ENCODE measurements at regions not wholly inside any gene's neighbourhood (a gene's known extent, or its start where the extent isn't known, plus 50 kb on each side); places are given as distances from the start of the nearest gene placed in this dataset.

DNA sequence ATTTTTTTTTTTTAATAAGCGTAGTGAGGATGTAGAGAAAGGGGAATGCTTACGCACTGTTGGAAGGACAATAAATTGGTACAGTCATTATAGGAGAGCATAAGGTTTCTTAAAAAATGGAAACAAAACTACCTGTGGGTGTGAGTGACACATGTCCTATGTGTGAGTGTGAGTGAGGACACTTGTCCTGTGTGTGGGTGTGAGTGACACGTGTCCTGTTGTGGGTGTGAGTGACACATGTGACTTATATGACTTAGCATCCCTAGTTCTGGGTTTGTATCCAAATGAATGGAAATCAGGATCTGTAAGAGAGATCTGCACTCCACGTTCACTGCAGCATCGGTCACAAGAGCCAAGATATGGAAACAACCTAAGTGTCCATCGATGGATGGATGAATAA is 91.8 kb downstream of the CBLN2 start:
- Histone ChIP-seq H3K4me3 (no peak overlapping the region), H3K4me1 (no peaks in the 10 kb centered on the region), H3K27ac (no peak overlapping the region), H3K36me3 (replicated peaks in 1 of 2; ENCODE audit: insufficient read depth in 1 of 2, low read depth in 2 of 2) (no peaks in the 10 kb centered on the region), H3K27me3 (no peaks in the 10 kb centered on the region), H3K9me3 (no peaks in the 10 kb centered on the region)
- no peak for TF ChIP-seq POLR2A (IDR thresholded peaks at IDR 0.05)
- TF ChIP-seq, protein P1, sequence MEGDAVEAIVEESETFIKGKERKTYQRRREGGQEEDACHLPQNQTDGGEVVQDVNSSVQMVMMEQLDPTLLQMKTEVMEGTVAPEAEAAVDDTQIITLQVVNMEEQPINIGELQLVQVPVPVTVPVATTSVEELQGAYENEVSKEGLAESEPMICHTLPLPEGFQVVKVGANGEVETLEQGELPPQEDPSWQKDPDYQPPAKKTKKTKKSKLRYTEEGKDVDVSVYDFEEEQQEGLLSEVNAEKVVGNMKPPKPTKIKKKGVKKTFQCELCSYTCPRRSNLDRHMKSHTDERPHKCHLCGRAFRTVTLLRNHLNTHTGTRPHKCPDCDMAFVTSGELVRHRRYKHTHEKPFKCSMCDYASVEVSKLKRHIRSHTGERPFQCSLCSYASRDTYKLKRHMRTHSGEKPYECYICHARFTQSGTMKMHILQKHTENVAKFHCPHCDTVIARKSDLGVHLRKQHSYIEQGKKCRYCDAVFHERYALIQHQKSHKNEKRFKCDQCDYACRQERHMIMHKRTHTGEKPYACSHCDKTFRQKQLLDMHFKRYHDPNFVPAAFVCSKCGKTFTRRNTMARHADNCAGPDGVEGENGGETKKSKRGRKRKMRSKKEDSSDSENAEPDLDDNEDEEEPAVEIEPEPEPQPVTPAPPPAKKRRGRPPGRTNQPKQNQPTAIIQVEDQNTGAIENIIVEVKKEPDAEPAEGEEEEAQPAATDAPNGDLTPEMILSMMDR (IDR thresholded peaks at IDR 0.05): no peak
- no peak for ATAC-seq
- DNase-seq: no peak
- WGBS, 2 donors: 62 to 71% methylated on average over 6 of the region's 6 CpGs
- intact Hi-C loops (cut with DNase I): no loop called here

DNA sequence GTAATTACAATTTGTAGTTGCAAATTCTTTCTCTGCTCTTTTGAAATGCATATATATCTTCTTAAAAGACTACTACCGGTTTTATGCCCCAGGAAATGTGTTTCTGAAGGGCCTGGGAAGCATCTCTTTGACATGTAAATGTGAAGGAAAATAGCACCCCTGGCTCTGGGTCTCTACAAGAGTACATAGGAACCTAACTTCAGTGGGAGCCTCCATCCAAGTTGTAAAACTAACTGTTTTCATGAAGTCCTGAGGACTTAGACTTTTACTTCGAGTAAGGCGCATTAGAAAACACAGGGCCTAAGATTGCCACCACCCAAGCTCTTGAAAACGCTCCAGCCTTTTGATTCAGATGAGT is 99.4 kb downstream of the CBLN2 start:
- Histone ChIP-seq H3K27ac (no peak overlapping the region), H3K36me3 (replicated peaks in 1 of 2; ENCODE audit: insufficient read depth in 1 of 2, low read depth in 2 of 2) (no peaks in the 10 kb centered on the region), H3K9me3 (no peaks in the 10 kb centered on the region), H3K27me3 (no peaks in the 10 kb centered on the region), H3K4me1 (no peaks in the 10 kb centered on the region), H3K4me3 (no peak overlapping the region)
- no peak for ATAC-seq
- no peak for TF ChIP-seq POLR2A (IDR thresholded peaks at IDR 0.05)
- TF ChIP-seq, protein P1 (IDR thresholded peaks at IDR 0.05): no peak
- intact Hi-C loops (cut with DNase I): no loop called here
- DNase-seq: no peak
- 44 to 53% methylated on average over 4 of the region's 4 CpGs for WGBS, 2 donors

DNA sequence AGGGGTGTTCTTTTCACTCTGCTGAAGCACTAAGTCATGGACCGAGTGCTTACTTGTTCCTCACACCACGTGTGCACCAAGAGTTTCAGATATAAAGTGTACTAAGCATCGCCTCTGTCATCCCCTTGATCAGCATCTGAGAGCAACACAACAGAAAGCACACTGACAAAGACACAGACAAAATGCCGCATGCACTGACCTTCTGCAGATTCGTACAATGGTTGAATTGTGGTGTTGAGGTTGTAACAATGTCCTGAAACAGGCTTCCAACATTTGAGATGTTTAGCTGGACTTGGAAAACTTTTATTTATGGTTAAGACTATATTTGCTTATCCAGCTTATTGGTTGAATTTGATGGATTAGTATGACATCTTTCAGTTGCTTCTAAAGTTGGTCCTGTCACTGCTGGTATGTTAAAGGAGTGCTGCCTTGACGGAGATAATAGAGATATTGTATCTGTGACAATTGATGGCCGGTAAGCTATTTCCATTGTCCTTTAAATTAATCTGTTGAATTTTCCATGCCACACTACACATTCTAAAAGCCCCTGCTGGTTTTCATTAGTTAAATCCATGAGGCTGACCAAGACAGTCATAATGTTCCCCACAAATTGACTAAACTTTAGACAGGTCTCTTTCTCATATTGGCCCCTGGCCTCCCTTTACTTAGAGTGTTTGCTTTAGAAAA is 99.9 kb downstream of the CBLN2 start:
- no peak for DNase-seq
- Histone ChIP-seq H3K4me1 (no peaks in the 10 kb centered on the region), H3K4me3 (no peak overlapping the region), H3K27me3 (no peaks in the 10 kb centered on the region), H3K36me3 (replicated peaks in 1 of 2; ENCODE audit: insufficient read depth in 1 of 2, low read depth in 2 of 2) (no peaks in the 10 kb centered on the region), H3K27ac (no peak overlapping the region), H3K9me3 (no peaks in the 10 kb centered on the region)
- TF ChIP-seq POLR2A (IDR thresholded peaks at IDR 0.05): no peak
- TF ChIP-seq, protein P1 (IDR thresholded peaks at IDR 0.05): no peak
- intact Hi-C loops (cut with DNase I): no loop called here
- WGBS, 2 donors: 38 to 43% methylated on average over 7 of the region's 7 CpGs
- ATAC-seq: no peak

DNA sequence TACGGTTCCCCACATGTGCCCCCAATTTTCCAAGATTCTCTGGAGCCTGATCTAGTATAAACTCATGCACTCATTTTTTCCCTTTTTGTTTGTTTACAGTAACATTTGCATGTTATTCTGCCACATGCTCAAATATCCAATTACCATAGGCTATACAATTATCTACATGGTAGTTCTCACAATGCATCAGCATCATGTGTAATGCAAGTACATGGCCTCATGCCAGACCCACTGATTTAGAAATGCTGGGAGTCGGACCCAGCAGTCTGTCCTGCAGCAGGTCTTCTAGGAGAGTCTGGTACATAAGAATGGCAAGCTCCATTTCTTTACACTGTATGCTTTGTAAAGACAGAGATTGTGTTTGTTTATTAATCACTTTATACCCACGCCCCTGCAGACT is 107.7 kb downstream of the CBLN2 start:
- WGBS, 2 donors: 36 to 41% methylated on average over 3 of the region's 3 CpGs

More for the DNA sequence above, 107.7 kb downstream of the CBLN2 start:
- ATAC-seq: no peak
- no peaks in the 10 kb centered on the region for H3K36me3 ChIP-seq (replicated peaks in 1 of 2; ENCODE audit: insufficient read depth in 1 of 2, low read depth in 2 of 2)
- TF ChIP-seq, protein P1 (IDR thresholded peaks at IDR 0.05): no peak
- TF ChIP-seq POLR2A (IDR thresholded peaks at IDR 0.05): no peak
- no peaks in the 10 kb centered on the region for H3K9me3 ChIP-seq
- DNase-seq: no peak
- intact Hi-C loops (cut with DNase I): no loop called here
- no peaks in the 10 kb centered on the region for H3K4me1 ChIP-seq
- H3K27ac ChIP-seq: no peak overlapping the region
- no peaks in the 10 kb centered on the region for H3K27me3 ChIP-seq
- no peak overlapping the region for H3K4me3 ChIP-seq
